ENCODE measurements at regions not wholly inside any gene's neighbourhood (a gene's known extent, or its start where the extent isn't known, plus 50 kb on each side); places are given as distances from the start of the nearest gene placed in this dataset.

- Histone ChIP-seq H3K4me1 (ENCODE audit: control insufficient read depth in 1 of 2, insufficient read depth in 2 of 2, low read length in 2 of 2) (no peaks in the 10 kb centered on the region), H3K36me3 (ENCODE audit: control insufficient read depth in 1 of 2, insufficient read depth in 2 of 2, low read length in 2 of 2) (no peaks in the 10 kb centered on the region), H2AFZ (ENCODE audit: low read depth, low read length, poor library complexity, severe bottlenecking) (no peak overlapping the region), H4K20me1 (ENCODE audit: insufficient read depth) (no peaks in the 10 kb centered on the region), H3K27me3 (ENCODE audit: insufficient read depth, low read length) (no peaks in the 10 kb centered on the region), H3K79me2 (ENCODE audit: insufficient read depth, low read length) (no peaks in the 10 kb centered on the region), H3K9me3 (ENCODE audit: control insufficient read depth in 1 of 2, insufficient read depth in 1 of 2, low read depth in 1 of 2, low read length in 2 of 2) (no peaks in the 10 kb centered on the region), H3K9me2 (ENCODE audit: insufficient read depth) (no peaks in the 10 kb centered on the region), H3K9ac (ENCODE audit: low read length) (no peak overlapping the region), H3K4me3 (replicated peaks in 1 of 2; ENCODE audit: low read depth in 1 of 2, low read length in 2 of 2) (no peak overlapping the region), H3K27ac (ENCODE audit: low read depth, low read length) (no peak overlapping the region), H3K4me2 (ENCODE audit: low read length) (no peak overlapping the region)
- intact Hi-C loops (cut with micrococcal nuclease) = no loop called here
- POLR2A ChIA-PET = no interaction called here
- no peak for TF ChIP-seq SP1 (IDR thresholded peaks at IDR 0.05; ENCODE audit: low read depth)
- TF ChIP-seq SRF (IDR thresholded peaks at IDR 0.05; ENCODE audit: low read depth) = no peak
- TF ChIP-seq CBX3 (IDR thresholded peaks at IDR 0.05; ENCODE audit: low read depth) = no peak
- no peak for TF ChIP-seq POLR2A (IDR thresholded peaks at IDR 0.05; ENCODE audit: borderline replicate concordance, extremely low read depth, insufficient read depth, insufficient read length)
- no peak for TF ChIP-seq SIN3A (IDR thresholded peaks at IDR 0.05; ENCODE audit: low read depth)
- no peak for TF ChIP-seq ELF1 (IDR thresholded peaks at IDR 0.05; ENCODE audit: borderline replicate concordance, low read depth)
- no peak for TF ChIP-seq EZH2 (IDR thresholded peaks at IDR 0.05)
- no peak for TF ChIP-seq REST (IDR thresholded peaks at IDR 0.05; ENCODE audit: low read depth)
- TF ChIP-seq RAD21 (IDR thresholded peaks at IDR 0.05; ENCODE audit: low read depth) = no peak
- no peak for TF ChIP-seq ZFX (IDR thresholded peaks at IDR 0.05)
- TF ChIP-seq, protein P1, sequence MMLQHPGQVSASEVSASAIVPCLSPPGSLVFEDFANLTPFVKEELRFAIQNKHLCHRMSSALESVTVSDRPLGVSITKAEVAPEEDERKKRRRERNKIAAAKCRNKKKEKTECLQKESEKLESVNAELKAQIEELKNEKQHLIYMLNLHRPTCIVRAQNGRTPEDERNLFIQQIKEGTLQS (IDR thresholded peaks at IDR 0.05) = no peak
- no peak for TF ChIP-seq CEBPB (IDR thresholded peaks at IDR 0.05; ENCODE audit: low read depth)
- no peak for TF ChIP-seq ZNF274 (IDR thresholded peaks at IDR 0.05; ENCODE audit: low read depth, low read length)
- TF ChIP-seq, protein P2, sequence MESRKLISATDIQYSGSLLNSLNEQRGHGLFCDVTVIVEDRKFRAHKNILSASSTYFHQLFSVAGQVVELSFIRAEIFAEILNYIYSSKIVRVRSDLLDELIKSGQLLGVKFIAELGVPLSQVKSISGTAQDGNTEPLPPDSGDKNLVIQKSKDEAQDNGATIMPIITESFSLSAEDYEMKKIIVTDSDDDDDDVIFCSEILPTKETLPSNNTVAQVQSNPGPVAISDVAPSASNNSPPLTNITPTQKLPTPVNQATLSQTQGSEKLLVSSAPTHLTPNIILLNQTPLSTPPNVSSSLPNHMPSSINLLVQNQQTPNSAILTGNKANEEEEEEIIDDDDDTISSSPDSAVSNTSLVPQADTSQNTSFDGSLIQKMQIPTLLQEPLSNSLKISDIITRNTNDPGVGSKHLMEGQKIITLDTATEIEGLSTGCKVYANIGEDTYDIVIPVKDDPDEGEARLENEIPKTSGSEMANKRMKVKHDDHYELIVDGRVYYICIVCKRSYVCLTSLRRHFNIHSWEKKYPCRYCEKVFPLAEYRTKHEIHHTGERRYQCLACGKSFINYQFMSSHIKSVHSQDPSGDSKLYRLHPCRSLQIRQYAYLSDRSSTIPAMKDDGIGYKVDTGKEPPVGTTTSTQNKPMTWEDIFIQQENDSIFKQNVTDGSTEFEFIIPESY (IDR thresholded peaks at IDR 0.05; ENCODE audit: extremely low read depth, insufficient replicate concordance, low read length) = no peak
- BruUV-seq (replicated peaks) = no TSS peak
- DNase-seq (ENCODE audit: low read depth, low spot score) = no peak
- RAD21 ChIA-PET (ENCODE audit: low non-redundant PET in 1 of 2, low total read pairs in 2 of 2, uncharacterized antibody in 2 of 2, unreplicated experiment in 2 of 2) = no interaction called here
- CTCF ChIA-PET = no interaction called here
- ATAC-seq = no peak
These were observed 63.2 kb upstream of the BCL6 start for GRCh38 chr3:187808527-187808895.

Data from HCT116 (cell line).